GM10266 (cell line): ENCODE measurements at regions not wholly inside any gene's neighbourhood (a gene's known extent, or its start where the extent isn't known, plus 50 kb on each side); places are given as distances from the start of the nearest gene placed in this dataset.
"Not testable (repeated sequence)": the region's sequence is repeated elsewhere in the genome, so short reads cannot be mapped to it uniquely, and the experiment has no call there.

Experiments
- DNase-seq: peaks from one replicate; pipeline ENCODE4 v3.0.0; 2012; ENCODE audit errors: extremely low spot score
- TF ChIP-seq, protein P1 (sequence below): IDR thresholded peaks from 2 replicates; pipeline ENCODE4 v1.5.1; 2012; ENCODE audit warnings: mild to moderate bottlenecking, low read depth; ENCODE audit not compliant: control insufficient read depth, insufficient read depth; ENCODE audit errors: missing control alignments

DNA sequence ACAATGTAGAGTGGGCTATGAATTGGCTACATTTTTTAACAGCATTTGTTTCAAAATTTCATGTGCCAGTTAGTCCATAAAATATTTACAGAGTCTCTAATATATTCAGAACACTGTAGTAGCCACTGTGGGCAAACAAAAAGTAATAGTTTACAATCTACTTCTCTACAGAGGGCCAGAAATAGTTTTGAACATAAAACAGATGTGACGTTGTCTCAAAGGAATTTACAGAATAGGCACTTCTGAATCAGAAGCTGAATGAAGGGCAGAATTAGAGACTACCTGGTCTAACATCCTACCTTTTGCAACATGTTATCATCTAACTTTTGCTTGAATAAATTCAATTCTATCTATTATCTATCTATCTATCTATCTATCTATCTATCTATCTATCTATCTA lies 811.9 kb upstream of the EPHA5 start:
- TF ChIP-seq, protein P1, sequence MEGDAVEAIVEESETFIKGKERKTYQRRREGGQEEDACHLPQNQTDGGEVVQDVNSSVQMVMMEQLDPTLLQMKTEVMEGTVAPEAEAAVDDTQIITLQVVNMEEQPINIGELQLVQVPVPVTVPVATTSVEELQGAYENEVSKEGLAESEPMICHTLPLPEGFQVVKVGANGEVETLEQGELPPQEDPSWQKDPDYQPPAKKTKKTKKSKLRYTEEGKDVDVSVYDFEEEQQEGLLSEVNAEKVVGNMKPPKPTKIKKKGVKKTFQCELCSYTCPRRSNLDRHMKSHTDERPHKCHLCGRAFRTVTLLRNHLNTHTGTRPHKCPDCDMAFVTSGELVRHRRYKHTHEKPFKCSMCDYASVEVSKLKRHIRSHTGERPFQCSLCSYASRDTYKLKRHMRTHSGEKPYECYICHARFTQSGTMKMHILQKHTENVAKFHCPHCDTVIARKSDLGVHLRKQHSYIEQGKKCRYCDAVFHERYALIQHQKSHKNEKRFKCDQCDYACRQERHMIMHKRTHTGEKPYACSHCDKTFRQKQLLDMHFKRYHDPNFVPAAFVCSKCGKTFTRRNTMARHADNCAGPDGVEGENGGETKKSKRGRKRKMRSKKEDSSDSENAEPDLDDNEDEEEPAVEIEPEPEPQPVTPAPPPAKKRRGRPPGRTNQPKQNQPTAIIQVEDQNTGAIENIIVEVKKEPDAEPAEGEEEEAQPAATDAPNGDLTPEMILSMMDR = no peak
- DNase-seq = no peak

DNA sequence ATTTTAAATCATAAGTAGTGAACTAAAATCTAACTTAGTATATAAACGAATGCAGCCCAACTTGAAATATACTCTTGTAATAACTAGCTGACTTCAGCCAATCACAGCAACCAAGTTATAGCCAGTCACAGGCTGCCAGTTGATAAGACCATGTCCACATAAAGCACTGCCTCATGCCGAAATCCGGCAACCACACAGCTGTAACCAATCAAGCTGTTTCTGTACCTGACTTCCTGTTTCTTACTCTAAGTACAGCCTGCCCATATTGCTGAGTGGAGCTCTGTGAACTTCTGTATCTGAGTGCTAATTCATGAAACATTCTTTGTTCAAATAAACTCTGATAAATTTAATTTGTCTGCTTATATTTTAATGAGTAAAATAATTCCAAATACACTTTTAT lies 805.3 kb upstream of the EPHA5 start:
- TF ChIP-seq, protein P1 = no peak
- no peak for DNase-seq

DNA sequence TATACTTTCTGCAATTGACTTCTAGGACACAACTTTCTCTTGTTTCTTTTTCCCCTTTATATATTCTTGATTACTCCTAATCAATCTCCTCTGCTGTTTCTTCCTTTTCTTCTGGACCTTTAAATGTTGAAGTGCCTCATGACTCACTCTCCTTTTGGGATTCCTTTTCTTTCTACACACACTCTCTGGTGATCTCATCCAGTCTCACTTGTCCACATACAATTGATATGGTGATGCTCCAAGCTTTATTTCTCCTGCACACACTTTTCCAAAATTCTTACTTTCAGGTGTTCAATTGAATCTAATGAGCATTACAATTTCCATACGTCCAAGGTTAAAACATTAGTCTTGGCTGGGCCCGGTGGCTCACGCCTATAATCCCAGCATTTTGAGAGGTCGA lies 794.8 kb upstream of the EPHA5 start:
- TF ChIP-seq, protein P1 = no peak

DNA sequence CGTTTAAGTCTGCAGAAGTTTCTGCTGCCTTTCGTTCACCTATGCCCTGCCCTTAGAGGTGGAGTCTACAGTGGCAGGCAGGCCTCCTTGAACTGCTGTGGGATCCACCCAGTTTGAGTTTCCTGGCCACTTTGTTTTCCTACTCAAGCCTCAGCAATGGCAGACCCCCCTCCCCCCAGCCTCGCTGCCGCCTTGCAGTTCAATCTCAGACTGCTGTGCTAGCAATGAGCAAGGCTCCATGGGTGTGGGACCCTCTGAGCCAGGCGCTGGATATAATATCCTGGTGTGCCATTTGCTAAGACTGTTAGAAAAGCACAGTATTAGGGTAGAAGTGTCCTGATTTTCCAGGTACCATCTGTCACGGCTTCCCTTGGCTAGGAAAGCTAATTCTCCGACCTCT lies 792.6 kb upstream of the EPHA5 start:
- DNase-seq = not testable (repeated sequence)

More for the DNA sequence above, 794.8 kb upstream of the EPHA5 start:
- no peak for DNase-seq

DNA sequence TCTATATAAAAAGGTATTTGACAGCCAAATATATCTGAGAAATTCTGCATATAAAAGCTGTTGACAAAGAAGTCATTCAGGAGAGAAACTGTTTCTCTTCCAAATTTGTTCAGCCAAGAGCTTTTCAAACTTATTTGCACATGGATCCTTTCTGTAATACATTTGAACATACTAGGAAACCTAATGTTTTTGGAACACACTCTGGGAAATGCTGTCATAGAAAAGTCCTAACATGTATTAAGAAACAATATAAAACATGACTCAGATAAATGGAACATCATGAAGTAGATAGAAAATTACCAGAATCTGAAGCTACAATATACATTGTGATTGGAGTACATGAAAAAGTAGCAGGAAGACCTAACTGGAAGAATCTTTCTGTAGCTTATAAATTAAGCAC lies 781.5 kb upstream of the EPHA5 start:
- TF ChIP-seq, protein P1 = no peak

DNA sequence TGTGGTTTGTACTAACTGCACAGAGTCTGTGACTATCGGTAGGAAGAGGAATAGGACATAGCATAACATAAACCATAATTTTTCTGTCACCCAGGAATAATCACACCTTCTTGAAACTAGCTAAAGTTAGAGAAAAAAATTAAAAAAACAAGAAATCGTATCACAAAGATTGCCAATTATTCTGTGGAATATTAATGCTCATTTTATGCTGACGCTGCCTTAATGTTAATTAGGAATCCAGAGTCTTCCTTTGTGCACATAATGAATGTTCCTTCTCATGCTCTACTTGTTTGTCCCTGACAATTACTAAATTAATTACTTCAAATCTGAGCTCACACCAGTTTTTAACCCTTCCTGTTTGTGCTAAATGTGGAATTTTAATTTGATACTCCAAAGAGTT lies 772.7 kb upstream of the EPHA5 start:
- DNase-seq = no peak
- TF ChIP-seq, protein P1 = no peak

More for the DNA sequence above, 781.5 kb upstream of the EPHA5 start:
- no peak for DNase-seq

DNA sequence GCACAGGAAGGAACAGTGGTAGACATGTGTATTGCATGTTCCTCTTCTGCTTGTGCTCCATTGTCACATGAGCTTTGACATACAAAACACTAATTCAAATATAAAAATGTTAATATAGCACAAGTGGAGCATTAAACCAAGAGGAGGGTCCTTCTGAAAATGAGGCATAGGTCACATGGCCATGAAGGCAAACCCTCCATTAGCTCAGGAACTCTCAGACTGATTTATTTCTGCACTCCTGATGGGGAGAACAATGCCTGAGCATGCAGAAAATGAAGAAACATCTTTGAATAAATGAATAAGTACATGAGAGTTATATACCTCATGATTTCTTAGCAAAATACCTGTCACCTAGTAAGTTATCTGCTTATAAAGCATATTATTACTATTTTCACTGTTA lies 769.2 kb upstream of the EPHA5 start:
- no peak for DNase-seq
- TF ChIP-seq, protein P1 = no peak

DNA sequence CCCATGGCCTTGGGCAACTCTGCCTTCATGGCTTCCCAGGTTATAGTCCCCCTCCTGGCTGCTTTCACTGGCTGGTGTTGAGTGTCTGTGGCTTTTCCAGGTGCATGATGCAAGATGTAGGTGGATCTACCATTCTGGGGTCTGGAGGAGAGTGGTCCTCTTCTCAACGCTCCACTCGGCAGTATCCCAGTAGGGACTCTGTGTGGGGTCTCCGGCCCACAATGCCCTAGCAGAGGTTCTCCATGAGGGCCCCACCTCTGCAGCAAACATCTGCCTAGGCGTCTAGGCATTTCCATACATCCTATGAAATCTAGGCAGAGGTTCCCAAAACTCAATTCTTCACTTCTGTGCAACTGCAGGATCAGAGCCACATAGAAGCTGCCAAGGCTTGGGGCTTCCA lies 763.4 kb upstream of the EPHA5 start:
- DNase-seq = no peak
- TF ChIP-seq, protein P1 = no peak
